Neural progenitor cell (in vitro differentiated cells): ENCODE measurements at regions not wholly inside any gene's neighbourhood (a gene's known extent, or its start where the extent isn't known, plus 50 kb on each side); places are given as distances from the start of the nearest gene placed in this dataset.

Experiments used
- CTCF ChIP-seq: fragments of 200-600 bp; sonication (generic); IDR thresholded peaks from 2 replicates; pipeline ENCODE4 v1.5.1; 2017; ENCODE audit warnings: antibody characterized with exemption, mild to moderate bottlenecking
- EZH2 ChIP-seq: fragments of 200-600 bp; sonication (generic); IDR thresholded peaks from 2 replicates; pipeline ENCODE4 v1.6.1; 2017; ENCODE audit warnings: antibody characterized with exemption, mild to moderate bottlenecking, moderate library complexity
- EZH2phosphoT487 ChIP-seq: fragments of 200-600 bp; sonication (generic); IDR thresholded peaks from 2 replicates; pipeline ENCODE4 v1.6.1; 2017; ENCODE audit warnings: antibody characterized with exemption

DNA sequence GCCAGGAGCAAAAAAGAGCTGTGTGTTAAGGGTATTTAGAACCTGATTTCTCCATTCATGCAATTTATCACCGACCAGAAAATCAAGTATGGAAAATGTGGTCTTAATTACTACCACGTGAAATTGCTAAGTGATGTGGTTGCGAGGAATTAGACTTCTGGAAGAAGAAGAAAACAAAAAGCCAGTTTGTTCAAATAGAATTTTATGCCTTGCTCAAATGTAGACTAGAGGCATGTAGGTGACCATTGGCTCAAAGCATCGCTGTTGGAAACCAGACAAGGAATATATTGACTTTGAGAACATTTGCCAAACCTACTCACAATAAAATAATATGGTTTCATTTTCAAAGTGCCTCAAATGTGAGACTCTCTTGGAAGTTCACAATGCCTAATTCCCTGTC, 57.3 kb upstream of the LRCH1 start:
- TF ChIP-seq CTCF = no peak
- no peak for TF ChIP-seq EZH2
- TF ChIP-seq EZH2phosphoT487 = no peak
